NOMO-1 treated with DMSO at 0.1 percent for 48 hours (cell line): ENCODE measurements at regions not wholly inside any gene's neighbourhood (a gene's known extent, or its start where the extent isn't known, plus 50 kb on each side); places are given as distances from the start of the nearest gene placed in this dataset.
A peak's percentile ranks its signal among the peaks of the same experiment; 100 is the strongest.

Source experiments
- DNase-seq: peaks from one replicate; lab custom pipeline; 2025; ENCODE audit not compliant: unreplicated experiment; lab: John Stamatoyannopoulos, UW

DNA sequence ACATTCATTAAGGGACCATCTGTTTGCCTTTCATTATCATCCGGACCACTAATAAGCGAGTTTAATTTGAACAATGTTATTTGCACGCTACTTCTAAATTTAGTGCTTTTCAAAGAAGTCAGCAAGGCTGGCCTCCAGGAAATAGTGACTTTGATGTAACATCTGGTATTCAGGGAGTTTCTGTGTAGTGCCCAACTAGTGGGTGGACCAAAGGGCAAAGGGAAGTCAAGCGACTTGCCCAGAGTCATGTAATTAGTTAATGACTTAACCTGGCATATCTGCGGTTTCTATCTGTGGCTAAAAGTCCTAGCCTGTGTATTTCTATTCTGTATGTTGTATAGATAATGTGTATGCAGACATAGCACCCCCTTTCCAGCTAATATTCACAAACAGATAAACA is 56.3 kb upstream of the LCORL start:
- no peak for DNase-seq

- peak; percentile 47 for DNase-seq
Observed at GRCh38 chr4:18075823-18076433, 54.4 kb upstream of the LCORL start.

DNA sequence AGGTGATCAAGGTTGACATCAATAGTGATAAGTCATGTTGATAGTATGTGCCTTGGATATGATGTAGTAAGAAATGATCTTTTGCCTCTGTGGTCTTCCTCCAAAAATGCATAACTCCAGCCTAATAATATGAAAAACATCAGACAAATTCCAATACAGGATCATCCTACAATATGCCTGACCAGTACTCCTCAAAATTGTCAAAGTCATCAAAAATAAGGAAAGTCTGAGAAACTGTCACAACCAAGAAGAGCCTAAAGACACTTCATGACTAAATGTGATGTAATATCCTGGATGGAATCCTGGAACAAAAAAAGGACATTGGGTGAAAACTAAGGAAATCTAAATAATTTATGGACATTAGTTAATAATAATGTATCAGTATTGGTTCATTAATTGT is 50.3 kb upstream of the LCORL start:
- no peak for DNase-seq
